PC-9 (cell line): ENCODE measurements at regions not wholly inside any gene's neighbourhood (a gene's known extent, or its start where the extent isn't known, plus 50 kb on each side); places are given as distances from the start of the nearest gene placed in this dataset.

Experiments
- BruUV-seq: library from RNA; stranded (reverse); fragments of 400-500 nt; replicated peaks from 2 replicates; lab custom pipeline; 2021; lab: Mats Ljungman, UMichigan
- CTCF ChIA-PET: fragments of 300-600 bp; sonication (Branson Sonifier 250); formaldehyde crosslinking; loops from one replicate; lab custom pipeline; 2022; ENCODE audit warnings: antibody characterized with exemption; lab: Charles Lee
- POLR2A ChIA-PET: fragments of 300-600 bp; sonication (Branson Sonifier 250); formaldehyde crosslinking; loops from one replicate; lab custom pipeline; 2022; ENCODE audit warnings: antibody characterized with exemption; ENCODE audit not compliant: unreplicated experiment; lab: Charles Lee
- DNase-seq, 2 experiments: peaks; one replicate each; pipeline versions ENCODE4 v3.0.0 to v3.0.0-alpha.2; 2015 to 2022; ENCODE audit warnings: mixed read lengths in 1 of 2
- H2AFZ ChIP-seq: fragments of 200-600 bp; sonication (generic); 2 replicates; pipeline ENCODE4 v1.8.1; 2017; ENCODE audit warnings: antibody characterized with exemption
- H3F3A ChIP-seq: fragments of 200-600 bp; sonication (generic); 2 replicates; pipeline ENCODE4 v1.8.1; 2017; ENCODE audit warnings: antibody characterized with exemption, mild to moderate bottlenecking, low read depth; ENCODE audit not compliant: insufficient read depth
- H3K27ac ChIP-seq: fragments of 200-600 bp; sonication (generic); 2 replicates; pipeline ENCODE4 v1.6.1; 2016; ENCODE audit warnings: mixed run types
- H3K27me3 ChIP-seq: fragments of 200-600 bp; sonication (generic); 2 replicates; pipeline ENCODE4 v1.6.1; 2016; ENCODE audit warnings: low read depth, mixed run types; ENCODE audit not compliant: insufficient read depth
- H3K36me3 ChIP-seq: fragments of 200-600 bp; sonication (generic); 2 replicates; pipeline ENCODE4 v1.6.1; 2016; ENCODE audit warnings: low read depth, mixed run types
- H3K4me1 ChIP-seq: fragments of 200-600 bp; sonication (generic); replicated peaks from 2 replicates; pipeline ENCODE4 v1.6.1; 2016; ENCODE audit warnings: mixed run types; ENCODE audit not compliant: insufficient read depth
- H3K4me2 ChIP-seq: fragments of 200-600 bp; sonication (generic); 2 replicates; pipeline ENCODE4 v1.6.1; 2017; ENCODE audit warnings: mixed run types
- H3K4me3 ChIP-seq: fragments of 200-600 bp; sonication (generic); 2 replicates; pipeline ENCODE4 v1.6.1; 2016; ENCODE audit warnings: mixed run types
- H3K79me2 ChIP-seq: fragments of 200-600 bp; sonication (generic); 2 replicates; pipeline ENCODE4 v1.6.1; 2017; ENCODE audit warnings: low read depth, mixed run types
- H3K9me2 ChIP-seq: fragments of 200-600 bp; sonication (generic); 2 replicates; pipeline ENCODE4 v1.8.1; 2017; ENCODE audit warnings: mild to moderate bottlenecking; ENCODE audit not compliant: insufficient read depth
- H3K9me3 ChIP-seq: fragments of 200-600 bp; sonication (generic); 2 replicates; pipeline ENCODE4 v1.8.1; 2016; ENCODE audit warnings: low read depth; ENCODE audit not compliant: insufficient read depth
- H4K20me1 ChIP-seq: fragments of 200-600 bp; sonication (generic); 2 replicates; pipeline ENCODE4 v1.8.1; 2017; ENCODE audit not compliant: insufficient read depth
- EZH2 ChIP-seq: fragments of 200-600 bp; sonication (generic); IDR thresholded peaks from 2 replicates; pipeline ENCODE4 v1.8.0; 2017; ENCODE audit warnings: antibody characterized with exemption, low read depth
- intact Hi-C: fragments of 100-400 bp; cut with micrococcal nuclease; formaldehyde crosslinking; loops from one replicate; pipeline ENCODE4 v1.10.0; 2022; ENCODE audit not compliant: unreplicated experiment
- TF ChIP-seq, protein P1 (sequence below): fragments of 200-600 bp; sonication (generic); conservative IDR thresholded peaks from 2 replicates; pipeline ENCODE4 v1.6.1; 2017; ENCODE audit warnings: mixed run types, antibody characterized with exemption, mild to moderate bottlenecking, moderate library complexity

DNA sequence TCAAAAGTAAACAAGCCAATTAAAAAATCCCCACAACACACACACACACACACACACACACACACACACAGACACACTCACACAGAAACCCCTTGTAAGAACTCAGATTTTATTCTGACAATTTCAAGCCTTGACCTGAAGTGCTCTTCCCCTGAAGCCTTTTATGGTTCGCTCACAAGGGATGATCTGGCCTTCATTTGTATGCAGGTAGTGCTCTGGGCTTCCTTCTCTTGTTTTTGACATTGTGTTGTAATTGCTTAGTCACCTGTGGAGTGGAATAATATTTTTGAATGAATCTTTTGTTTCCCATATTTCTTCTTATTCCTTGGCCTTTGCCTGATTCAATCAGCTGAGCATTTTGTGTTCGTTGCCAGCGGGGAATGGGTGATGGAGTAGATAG, 83.3 kb upstream of the CSRP2 start:
- ChIA-PET CTCF (no interaction called here), POLR2A (no interaction called here)
- Histone ChIP-seq H2AFZ (no peak overlapping the region), H3F3A (no peaks in the 10 kb centered on the region), H3K79me2 (no peaks in the 10 kb centered on the region), H3K36me3 (no peaks in the 10 kb centered on the region), H3K27ac (no peak overlapping the region), H3K4me3 (no peak overlapping the region), H3K4me1 (no peaks in the 10 kb centered on the region), H3K9me2 (no peaks in the 10 kb centered on the region), H3K9me3 (no peaks in the 10 kb centered on the region), H4K20me1 (no peaks in the 10 kb centered on the region), H3K4me2 (no peak overlapping the region), H3K27me3 (no peaks in the 10 kb centered on the region)
- no TSS peak for BruUV-seq
- TF ChIP-seq, protein P1, sequence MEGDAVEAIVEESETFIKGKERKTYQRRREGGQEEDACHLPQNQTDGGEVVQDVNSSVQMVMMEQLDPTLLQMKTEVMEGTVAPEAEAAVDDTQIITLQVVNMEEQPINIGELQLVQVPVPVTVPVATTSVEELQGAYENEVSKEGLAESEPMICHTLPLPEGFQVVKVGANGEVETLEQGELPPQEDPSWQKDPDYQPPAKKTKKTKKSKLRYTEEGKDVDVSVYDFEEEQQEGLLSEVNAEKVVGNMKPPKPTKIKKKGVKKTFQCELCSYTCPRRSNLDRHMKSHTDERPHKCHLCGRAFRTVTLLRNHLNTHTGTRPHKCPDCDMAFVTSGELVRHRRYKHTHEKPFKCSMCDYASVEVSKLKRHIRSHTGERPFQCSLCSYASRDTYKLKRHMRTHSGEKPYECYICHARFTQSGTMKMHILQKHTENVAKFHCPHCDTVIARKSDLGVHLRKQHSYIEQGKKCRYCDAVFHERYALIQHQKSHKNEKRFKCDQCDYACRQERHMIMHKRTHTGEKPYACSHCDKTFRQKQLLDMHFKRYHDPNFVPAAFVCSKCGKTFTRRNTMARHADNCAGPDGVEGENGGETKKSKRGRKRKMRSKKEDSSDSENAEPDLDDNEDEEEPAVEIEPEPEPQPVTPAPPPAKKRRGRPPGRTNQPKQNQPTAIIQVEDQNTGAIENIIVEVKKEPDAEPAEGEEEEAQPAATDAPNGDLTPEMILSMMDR = no peak
- no peak for TF ChIP-seq EZH2
- intact Hi-C loops = no loop called here
- no peak for DNase-seq

DNA sequence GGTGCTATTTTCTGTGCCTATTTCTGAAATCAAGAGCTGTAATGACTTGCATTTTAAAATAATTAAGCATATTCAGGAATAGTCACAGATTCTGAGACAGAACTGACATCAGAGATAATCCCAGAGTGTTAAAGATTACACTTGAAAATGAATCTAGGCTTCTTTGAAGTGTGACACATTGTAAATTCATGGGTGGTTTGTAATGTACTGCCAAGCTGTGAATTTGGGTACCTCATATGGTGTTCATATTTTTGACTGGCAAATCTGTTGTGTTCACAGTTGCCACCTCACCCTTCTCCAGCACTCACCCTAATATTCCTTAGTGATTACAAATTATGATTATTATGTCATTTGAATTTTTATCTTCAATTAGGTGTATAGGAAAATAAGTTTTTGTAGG, 78.5 kb upstream of the CSRP2 start:
- no peaks in the 10 kb centered on the region for H3F3A ChIP-seq
- no peak overlapping the region for H2AFZ ChIP-seq
- TF ChIP-seq EZH2 = no peak
- TF ChIP-seq, protein P1 = no peak
- intact Hi-C loops = no loop called here
- no peaks in the 10 kb centered on the region for H3K36me3 ChIP-seq
- no peaks in the 10 kb centered on the region for H3K27me3 ChIP-seq
- no peaks in the 10 kb centered on the region for H4K20me1 ChIP-seq
- H3K79me2 ChIP-seq = no peaks in the 10 kb centered on the region
- POLR2A ChIA-PET = no interaction called here
- H3K27ac ChIP-seq = no peak overlapping the region
- H3K9me2 ChIP-seq = no peaks in the 10 kb centered on the region
- H3K9me3 ChIP-seq = no peaks in the 10 kb centered on the region
- no peak overlapping the region for H3K4me2 ChIP-seq
- no peak overlapping the region for H3K4me3 ChIP-seq
- H3K4me1 ChIP-seq = no peaks in the 10 kb centered on the region
- CTCF ChIA-PET = no interaction called here
- no TSS peak for BruUV-seq
- no peak for DNase-seq

DNA sequence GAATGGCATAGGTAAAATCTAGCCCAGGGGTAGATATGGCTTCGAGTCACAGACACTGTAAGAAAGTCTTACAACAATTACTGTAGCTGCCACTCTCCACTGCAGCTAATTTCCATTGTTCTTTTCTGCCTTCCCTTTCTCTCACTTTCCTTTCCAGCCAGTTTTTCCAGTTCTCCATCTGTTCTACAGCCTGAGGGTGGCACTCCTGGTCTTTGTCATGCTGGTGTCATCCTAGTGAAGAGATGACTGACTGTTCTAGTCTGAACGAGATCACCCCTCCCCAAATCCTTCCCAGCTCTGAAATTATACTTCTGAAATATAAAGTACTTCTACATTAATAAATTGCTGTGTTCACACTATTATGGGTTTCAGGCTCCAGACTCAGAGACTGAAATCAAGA, 74.2 kb upstream of the CSRP2 start:
- Histone ChIP-seq H3K4me2 (no peak overlapping the region), H3K4me3 (no peak overlapping the region), H3K9me2 (no peaks in the 10 kb centered on the region), H3K9me3 (no peaks in the 10 kb centered on the region), H3F3A (no peaks in the 10 kb centered on the region), H3K4me1 (no peaks in the 10 kb centered on the region), H3K27me3 (no peaks in the 10 kb centered on the region), H2AFZ (no peak overlapping the region), H4K20me1 (no peaks in the 10 kb centered on the region), H3K79me2 (no peaks in the 10 kb centered on the region), H3K27ac (no peak overlapping the region), H3K36me3 (no peaks in the 10 kb centered on the region)
- no TSS peak for BruUV-seq
- ChIA-PET POLR2A (no interaction called here), CTCF (interaction anchor here (0.6 kb wide), 1 partner anchor 73 kb away, joined by 6 read pairs; no protein-coding TSS in a partner anchor)
- intact Hi-C loops = loop anchor here (5.0 kb wide), 1 partner anchor 59 kb away; no protein-coding TSS in a partner anchor
- no peak for TF ChIP-seq EZH2
- TF ChIP-seq, protein P1 = no peak
- peak in 1 of 2 experiments; percentile 27 for DNase-seq
